ENCODE measurements at regions not wholly inside any gene's neighbourhood (a gene's known extent, or its start where the extent isn't known, plus 50 kb on each side); places are given as distances from the start of the nearest gene placed in this dataset.
"Not testable (repeated sequence)": the region's sequence is repeated elsewhere in the genome, so short reads cannot be mapped to it uniquely, and the experiment has no call there.

GRCh38 chr3:28958656-28959055 is 322.2 kb upstream of the RBMS3 start:
- DNase-seq: no peak

DNA sequence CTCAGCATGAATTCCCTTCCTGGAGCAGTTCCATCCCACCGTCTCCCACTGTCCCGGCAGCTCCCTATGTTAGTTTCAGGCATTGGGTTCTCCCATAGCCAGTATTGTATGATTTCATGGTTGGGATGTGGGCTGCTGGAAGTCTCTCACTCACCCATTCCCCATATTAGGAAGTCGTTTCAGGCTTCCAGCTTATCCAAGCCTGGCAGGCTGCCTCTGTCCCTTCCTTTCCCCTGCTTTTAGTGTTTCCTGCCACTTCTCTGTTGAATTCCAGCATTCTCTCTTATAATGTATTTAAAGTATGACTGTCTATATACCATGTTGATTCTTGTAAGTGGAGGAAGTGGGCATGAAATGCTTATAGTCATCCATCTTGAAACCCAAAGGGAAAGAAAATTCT is 309.7 kb upstream of the RBMS3 start:
- DNase-seq: no peak

GRCh38 chr3:28972921-28973320 is 307.9 kb upstream of the RBMS3 start:
- no peak for DNase-seq

- no peak for DNase-seq
These were observed 307.3 kb upstream of the RBMS3 start for GRCh38 chr3:28973609-28974008.

DNA sequence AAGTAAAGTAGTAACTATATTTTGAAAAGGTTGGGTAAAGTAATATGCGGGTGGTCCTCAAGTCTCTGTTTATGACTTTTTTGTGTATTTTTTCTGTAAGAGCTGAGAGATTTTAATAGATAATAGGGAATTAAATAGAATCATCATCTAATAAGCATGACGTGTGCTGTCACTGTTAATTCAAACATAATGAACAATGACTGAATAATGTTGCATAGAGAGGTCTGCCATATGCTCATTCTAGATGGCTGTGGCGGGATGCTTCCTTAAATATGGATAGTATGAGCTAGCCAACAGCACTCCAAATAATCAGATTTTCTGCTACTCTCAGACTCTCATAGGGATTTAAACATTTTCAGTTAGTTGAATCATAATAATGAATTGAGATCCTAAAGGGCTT is 302.8 kb upstream of the RBMS3 start:
- DNase-seq: no peak

GRCh38 chr3:28980131-28980530 is 300.7 kb upstream of the RBMS3 start:
- DNase-seq: no peak

GRCh38 chr3:28980631-28981030 is 300.2 kb upstream of the RBMS3 start:
- DNase-seq: no peak

GRCh38 chr3:28982906-28983305 is 298.0 kb upstream of the RBMS3 start:
- no peak for DNase-seq

DNA sequence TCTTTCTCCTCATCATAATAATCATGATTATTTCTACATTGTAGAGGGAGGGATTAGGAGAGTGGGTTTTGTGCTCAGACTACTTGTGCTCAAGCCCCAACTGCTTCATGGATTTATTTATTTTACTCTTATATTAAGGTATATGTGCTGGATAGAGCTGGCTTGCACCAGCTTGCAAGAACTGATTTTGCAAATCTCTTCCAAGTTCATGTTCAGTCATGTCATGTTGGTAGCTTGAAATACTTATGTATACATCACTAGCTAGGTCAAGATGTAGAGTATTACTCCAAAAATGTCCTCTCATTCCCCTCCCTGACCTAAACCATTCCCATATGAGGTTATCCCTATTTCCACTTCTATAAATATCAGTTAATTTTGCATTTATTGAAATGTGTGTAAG is 293.9 kb upstream of the RBMS3 start:
- no peak for DNase-seq

- DNase-seq: no peak
These were observed 291.2 kb upstream of the RBMS3 start for GRCh38 chr3:28989646-28990089.

- no peak for DNase-seq
These were observed 286.5 kb upstream of the RBMS3 start for GRCh38 chr3:28994161-28994905.

GRCh38 chr3:29004885-29005599 is 275.8 kb upstream of the RBMS3 start:
- no peak for DNase-seq

DNA sequence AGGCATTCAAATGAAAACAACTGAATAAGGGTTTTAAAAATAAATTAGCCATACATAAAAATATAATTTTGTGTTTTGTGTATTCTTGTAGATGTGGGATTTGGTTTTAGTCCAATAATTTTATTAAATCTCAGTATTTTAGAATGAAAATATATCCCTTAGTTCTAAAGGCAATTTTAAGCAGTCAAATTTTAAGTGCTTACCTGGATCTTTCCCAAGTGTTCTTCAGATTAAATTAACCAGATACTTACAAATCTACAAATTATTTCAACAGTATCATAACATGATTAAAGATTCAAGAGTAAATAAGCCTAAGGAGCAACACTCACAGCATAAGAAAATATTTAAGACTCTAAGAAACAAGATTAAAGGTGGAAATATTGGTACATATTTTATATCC is 275.0 kb upstream of the RBMS3 start:
- no peak for DNase-seq

DNA sequence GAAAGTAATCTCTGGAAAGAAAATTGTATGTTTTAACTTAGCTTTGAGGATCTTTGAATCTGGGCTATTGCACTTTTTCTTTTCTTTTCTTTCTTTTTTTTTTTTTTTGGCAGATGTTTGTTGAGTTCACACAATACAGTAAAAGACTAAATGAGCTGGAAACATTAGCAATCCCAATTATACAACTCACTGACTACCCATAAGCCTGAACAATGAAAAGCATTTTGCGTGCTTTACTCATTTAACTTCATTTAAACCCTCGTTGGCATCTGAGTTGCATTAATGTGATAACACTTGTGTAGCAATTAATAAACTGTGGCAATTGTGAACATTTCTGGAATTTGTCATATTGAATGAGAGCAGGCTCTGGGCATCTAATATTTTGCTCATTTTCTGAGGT is 269.4 kb upstream of the RBMS3 start:
- DNase-seq: no peak

GRCh38 chr3:29011966-29012365 is 268.9 kb upstream of the RBMS3 start:
- no peak for DNase-seq

GRCh38 chr3:29022976-29023375 is 257.9 kb upstream of the RBMS3 start:
- DNase-seq: no peak

- no peak for DNase-seq
These were observed 254.6 kb upstream of the RBMS3 start for GRCh38 chr3:29026286-29026685.

DNA sequence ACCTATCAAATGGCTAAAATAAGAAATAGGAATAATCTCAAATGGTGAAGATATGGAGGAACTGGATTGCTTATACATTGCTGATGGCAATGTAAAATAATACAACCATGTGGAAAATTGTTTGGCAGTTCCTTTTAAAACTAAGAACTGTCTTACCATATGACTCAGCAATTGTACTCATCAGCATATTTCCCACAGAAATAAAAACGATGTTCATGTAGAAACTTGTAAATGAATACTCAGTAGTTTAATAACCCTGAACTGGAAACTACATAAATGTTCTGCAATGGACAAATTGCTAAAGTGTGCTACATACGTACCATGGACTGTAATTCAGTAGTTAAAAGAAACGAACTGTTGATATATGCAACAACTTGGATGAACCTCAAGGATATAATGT is 253.9 kb upstream of the RBMS3 start:
- DNase-seq: no peak

DNA sequence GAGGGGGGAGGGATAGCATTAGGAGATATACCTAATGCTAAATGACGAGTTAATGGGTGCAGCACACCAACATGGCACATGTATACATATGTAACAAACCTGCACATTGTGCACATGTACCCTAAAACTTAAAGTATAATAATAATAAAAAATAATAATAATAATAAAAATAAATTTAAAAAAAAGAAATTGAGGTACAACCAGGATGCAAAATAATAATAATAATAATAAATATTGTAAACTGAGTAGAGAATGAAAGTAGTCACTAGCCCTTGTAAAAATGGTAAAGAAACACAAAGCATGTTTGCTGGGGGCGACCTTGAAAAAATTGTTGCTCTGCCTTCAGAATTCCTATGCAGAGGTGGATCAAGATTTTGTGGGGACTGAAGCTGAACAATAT is 249.7 kb upstream of the RBMS3 start:
- DNase-seq: not testable (repeated sequence)

GRCh38 chr3:29033511-29033910 is 247.4 kb upstream of the RBMS3 start:
- DNase-seq: no peak

DNA sequence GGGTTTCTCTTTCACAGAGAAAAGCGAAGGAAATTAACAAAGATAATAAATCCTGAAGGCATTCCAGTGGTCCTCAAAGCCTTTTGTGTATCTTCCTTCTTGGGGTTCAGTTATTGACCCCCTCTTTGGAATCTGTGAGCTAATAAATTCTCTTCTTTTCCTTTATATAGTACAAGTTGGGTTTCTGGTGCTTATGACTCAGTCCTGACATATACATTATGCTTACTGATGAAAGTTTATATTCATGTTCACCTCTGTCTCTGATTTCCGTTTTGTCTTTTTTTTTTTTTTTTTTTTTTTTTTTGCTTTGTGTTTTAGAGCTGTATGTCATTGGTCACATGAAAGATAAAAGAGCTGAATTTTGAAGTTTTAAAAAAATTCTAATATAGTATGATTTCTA is 230.7 kb upstream of the RBMS3 start:
- DNase-seq: no peak

GRCh38 chr3:29057326-29057725 is 223.5 kb upstream of the RBMS3 start:
- DNase-seq: no peak

DNA sequence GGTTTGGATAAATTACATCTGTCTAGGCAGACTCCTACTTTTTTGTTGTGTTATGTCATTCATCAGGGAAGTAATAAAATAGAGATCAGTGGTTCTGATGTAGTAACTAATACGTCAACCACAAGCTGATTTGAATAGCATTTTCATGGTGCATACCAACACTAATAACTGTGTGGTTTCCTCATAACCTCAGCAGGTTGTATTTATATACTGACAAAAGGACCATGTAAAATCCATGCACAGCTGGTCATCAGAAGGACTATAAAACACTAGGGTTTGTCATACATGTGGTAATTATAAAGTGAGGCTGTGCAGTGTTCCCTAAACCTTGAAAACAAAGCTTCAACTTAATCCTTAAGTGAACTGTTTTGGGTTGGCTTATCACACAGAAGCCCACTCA is 216.8 kb upstream of the RBMS3 start:
- DNase-seq: no peak

DNA sequence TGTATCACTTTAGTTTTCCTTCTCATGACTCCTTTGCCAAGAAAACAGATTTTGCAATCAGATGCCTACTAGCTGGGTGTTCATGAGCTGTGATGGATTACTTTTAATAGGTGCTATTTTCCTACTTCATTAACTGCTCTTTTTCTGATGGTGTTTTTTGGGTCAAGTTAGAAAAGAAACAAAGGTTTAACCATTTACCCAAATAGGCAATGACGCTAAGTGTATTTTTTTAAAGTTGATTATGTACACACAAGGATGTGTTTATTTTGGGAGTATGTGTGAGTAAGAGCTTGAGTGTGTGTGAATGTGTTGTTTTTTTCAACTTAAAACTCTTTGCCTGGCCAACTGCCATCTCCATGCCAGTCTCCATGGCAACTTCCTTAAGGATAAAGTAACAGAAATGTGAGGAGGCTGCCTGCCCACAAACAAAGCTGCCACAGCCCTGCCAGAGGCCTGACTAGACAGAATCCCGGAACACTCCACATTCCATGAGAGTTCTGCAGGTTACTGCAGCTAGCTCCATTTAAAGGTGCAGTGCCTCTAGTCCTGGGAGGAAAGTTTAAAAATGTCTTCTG is 215.6 kb upstream of the RBMS3 start:
- no peak for DNase-seq

Data from CD4-positive, alpha-beta T cell treated with Interleukin-6 for 4 hours (primary cell).